Astrocyte of the spinal cord (primary cell): ENCODE measurements at regions not wholly inside any gene's neighbourhood (a gene's known extent, or its start where the extent isn't known, plus 50 kb on each side); places are given as distances from the start of the nearest gene placed in this dataset.
A peak's percentile ranks its signal among the peaks of the same experiment; 100 is the strongest.

Source experiments
- DNase-seq: peaks from one replicate; pipeline ENCODE4 v3.0.0; 2011; ENCODE audit warnings: low read depth, low spot score
- H3K4me3 ChIP-seq: 2 replicates; pipeline ENCODE4 v1.5.1; 2011; ENCODE audit warnings: low read depth, mild to moderate bottlenecking, low read length, moderate library complexity
- CTCF ChIP-seq: IDR thresholded peaks from 2 replicates; pipeline ENCODE4 v1.5.1; 2012; ENCODE audit warnings: low read depth, mild to moderate bottlenecking, low read length, inconsistent platforms
- in situ Hi-C: cut with HindIII; loops from 2 replicates; pipeline ENCODE4 v1.10.0; 2017; ENCODE audit warnings: low sequenced_read_pairs

- in situ Hi-C loops, result no loop called here
- TF ChIP-seq CTCF, result no peak
- H3K4me3 ChIP-seq, result no peak overlapping the region
- no peak for DNase-seq
Measured at GRCh38 chr16:76926595-76926994, 264.4 kb upstream of the MON1B start.

GRCh38 chr16:76931186-76931585 lies 259.8 kb upstream of the MON1B start:
- TF ChIP-seq CTCF, result no peak
- no peak overlapping the region for H3K4me3 ChIP-seq
- DNase-seq, result peak; percentile 14
- in situ Hi-C loops, result no loop called here

- H3K4me3 ChIP-seq, result no peak overlapping the region
- DNase-seq, result peak; percentile 62
- in situ Hi-C loops, result no loop called here
- no peak for TF ChIP-seq CTCF
Measured at GRCh38 chr16:76932541-76933211, 258.3 kb upstream of the MON1B start.

- DNase-seq, result no peak
- H3K4me3 ChIP-seq, result no peak overlapping the region
- in situ Hi-C loops, result no loop called here
- TF ChIP-seq CTCF, result no peak
Measured at GRCh38 chr16:76940251-76940650, 250.7 kb upstream of the MON1B start.

GRCh38 chr16:76941113-76941512 lies 249.9 kb upstream of the MON1B start:
- no peak for DNase-seq
- in situ Hi-C loops, result no loop called here
- no peak overlapping the region for H3K4me3 ChIP-seq
- no peak for TF ChIP-seq CTCF

GRCh38 chr16:76942089-76942488 lies 248.9 kb upstream of the MON1B start:
- TF ChIP-seq CTCF, result no peak
- DNase-seq, result no peak
- no peak overlapping the region for H3K4me3 ChIP-seq
- in situ Hi-C loops, result no loop called here
